ENCODE measurements at regions not wholly inside any gene's neighbourhood (a gene's known extent, or its start where the extent isn't known, plus 50 kb on each side); places are given as distances from the start of the nearest gene placed in this dataset.

DNA sequence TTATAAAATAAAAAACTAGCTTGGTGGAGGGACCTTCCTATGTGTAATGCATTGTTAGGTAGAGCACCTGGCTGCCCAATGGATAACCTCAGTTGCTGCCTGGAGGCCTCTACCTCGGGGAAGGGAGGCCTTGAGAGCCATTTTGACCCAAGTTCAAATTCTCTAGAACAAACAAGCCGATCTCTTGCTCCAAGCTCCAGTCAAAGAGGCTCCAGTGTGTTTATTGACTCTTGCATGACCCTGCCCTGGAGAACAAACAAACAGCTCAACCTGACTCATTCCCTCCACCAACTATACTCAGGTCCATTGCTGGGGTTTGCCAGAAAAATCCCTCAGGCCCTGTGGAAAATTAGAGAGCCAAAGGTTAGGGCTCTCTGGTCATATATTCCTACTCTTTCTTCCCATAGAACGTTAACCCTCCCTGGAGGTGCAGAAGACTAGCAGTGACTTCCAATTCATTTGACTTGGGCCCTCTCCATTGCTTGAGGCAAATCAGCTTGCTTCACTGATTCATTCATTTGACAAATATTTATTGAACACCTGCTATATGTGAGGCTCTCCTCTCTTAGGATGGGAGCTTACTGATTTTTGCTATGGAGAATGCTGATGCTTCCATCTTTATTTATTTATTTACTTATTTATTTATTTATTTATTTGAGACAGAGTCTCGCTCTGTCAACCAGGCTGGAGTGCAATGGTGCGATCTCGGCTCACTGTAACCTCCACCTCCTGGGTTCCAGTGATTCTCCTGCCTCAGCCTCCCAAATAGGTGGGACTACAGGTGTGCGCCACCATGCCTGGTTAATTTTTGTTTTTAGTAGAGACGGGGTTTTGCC is 73.7 kb upstream of the CISTR start (continued):
- TF ChIP-seq MIER2 (CRISPR knock-in tag; IDR thresholded peaks at IDR 0.05) = peak; percentile 72; the same call in 1 of the 2 replicates
- no peak for TF ChIP-seq SUZ12 (IDR thresholded peaks at IDR 0.05; ENCODE audit: low read depth, low read length)
- TF ChIP-seq, protein P1, sequence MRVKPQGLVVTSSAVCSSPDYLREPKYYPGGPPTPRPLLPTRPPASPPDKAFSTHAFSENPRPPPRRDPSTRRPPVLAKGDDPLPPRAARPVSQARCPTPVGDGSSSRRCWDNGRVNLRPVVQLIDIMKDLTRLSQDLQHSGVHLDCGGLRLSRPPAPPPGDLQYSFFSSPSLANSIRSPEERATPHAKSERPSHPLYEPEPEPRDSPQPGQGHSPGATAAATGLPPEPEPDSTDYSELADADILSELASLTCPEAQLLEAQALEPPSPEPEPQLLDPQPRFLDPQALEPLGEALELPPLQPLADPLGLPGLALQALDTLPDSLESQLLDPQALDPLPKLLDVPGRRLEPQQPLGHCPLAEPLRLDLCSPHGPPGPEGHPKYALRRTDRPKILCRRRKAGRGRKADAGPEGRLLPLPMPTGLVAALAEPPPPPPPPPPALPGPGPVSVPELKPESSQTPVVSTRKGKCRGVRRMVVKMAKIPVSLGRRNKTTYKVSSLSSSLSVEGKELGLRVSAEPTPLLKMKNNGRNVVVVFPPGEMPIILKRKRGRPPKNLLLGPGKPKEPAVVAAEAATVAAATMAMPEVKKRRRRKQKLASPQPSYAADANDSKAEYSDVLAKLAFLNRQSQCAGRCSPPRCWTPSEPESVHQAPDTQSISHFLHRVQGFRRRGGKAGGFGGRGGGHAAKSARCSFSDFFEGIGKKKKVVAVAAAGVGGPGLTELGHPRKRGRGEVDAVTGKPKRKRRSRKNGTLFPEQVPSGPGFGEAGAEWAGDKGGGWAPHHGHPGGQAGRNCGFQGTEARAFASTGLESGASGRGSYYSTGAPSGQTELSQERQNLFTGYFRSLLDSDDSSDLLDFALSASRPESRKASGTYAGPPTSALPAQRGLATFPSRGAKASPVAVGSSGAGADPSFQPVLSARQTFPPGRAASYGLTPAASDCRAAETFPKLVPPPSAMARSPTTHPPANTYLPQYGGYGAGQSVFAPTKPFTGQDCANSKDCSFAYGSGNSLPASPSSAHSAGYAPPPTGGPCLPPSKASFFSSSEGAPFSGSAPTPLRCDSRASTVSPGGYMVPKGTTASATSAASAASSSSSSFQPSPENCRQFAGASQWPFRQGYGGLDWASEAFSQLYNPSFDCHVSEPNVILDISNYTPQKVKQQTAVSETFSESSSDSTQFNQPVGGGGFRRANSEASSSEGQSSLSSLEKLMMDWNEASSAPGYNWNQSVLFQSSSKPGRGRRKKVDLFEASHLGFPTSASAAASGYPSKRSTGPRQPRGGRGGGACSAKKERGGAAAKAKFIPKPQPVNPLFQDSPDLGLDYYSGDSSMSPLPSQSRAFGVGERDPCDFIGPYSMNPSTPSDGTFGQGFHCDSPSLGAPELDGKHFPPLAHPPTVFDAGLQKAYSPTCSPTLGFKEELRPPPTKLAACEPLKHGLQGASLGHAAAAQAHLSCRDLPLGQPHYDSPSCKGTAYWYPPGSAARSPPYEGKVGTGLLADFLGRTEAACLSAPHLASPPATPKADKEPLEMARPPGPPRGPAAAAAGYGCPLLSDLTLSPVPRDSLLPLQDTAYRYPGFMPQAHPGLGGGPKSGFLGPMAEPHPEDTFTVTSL (CRISPR knock-in tag; IDR thresholded peaks at IDR 0.05; ENCODE audit: borderline replicate concordance) = peak; percentile 99
- TF ChIP-seq RAD21 (CRISPR knock-in tag; IDR thresholded peaks at IDR 0.05) = peak; percentile 28; the same call in 1 of the 2 replicates
- TF ChIP-seq, protein P2, sequence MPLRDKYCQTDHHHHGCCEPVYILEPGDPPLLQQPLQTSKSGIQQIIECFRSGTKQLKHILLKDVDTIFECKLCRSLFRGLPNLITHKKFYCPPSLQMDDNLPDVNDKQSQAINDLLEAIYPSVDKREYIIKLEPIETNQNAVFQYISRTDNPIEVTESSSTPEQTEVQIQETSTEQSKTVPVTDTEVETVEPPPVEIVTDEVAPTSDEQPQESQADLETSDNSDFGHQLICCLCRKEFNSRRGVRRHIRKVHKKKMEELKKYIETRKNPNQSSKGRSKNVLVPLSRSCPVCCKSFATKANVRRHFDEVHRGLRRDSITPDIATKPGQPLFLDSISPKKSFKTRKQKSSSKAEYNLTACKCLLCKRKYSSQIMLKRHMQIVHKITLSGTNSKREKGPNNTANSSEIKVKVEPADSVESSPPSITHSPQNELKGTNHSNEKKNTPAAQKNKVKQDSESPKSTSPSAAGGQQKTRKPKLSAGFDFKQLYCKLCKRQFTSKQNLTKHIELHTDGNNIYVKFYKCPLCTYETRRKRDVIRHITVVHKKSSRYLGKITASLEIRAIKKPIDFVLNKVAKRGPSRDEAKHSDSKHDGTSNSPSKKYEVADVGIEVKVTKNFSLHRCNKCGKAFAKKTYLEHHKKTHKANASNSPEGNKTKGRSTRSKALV (CRISPR knock-in tag; IDR thresholded peaks at IDR 0.05) = peak; percentile 37; the same call in 1 of the 2 replicates
- no peak for TF ChIP-seq SP1 (IDR thresholded peaks at IDR 0.05)
- TF ChIP-seq SP1 (CRISPR knock-in tag; IDR thresholded peaks at IDR 0.05) = no peak
- TF ChIP-seq PPARG (CRISPR knock-in tag; conservative IDR thresholded peaks at IDR 0.05) = peak; percentile 70
- no peak for TF ChIP-seq ZNF230 (CRISPR knock-in tag; IDR thresholded peaks at IDR 0.05)
- TF ChIP-seq ELF1 (CRISPR knock-in tag; IDR thresholded peaks at IDR 0.05) = 0 out of 2 replicates have a peak, but pooled peaks have one; percentile 33
- peak; percentile 67; the same call in 1 of the 2 replicates for TF ChIP-seq HOXA5 (CRISPR knock-in tag; IDR thresholded peaks at IDR 0.05)
- 0 out of 2 replicates have a peak, but pooled peaks have one; percentile 17 for TF ChIP-seq SP5 (CRISPR knock-in tag; IDR thresholded peaks at IDR 0.05; ENCODE audit: borderline replicate concordance, low read depth)
- TF ChIP-seq ZFP37 (CRISPR knock-in tag; IDR thresholded peaks at IDR 0.05; ENCODE audit: borderline replicate concordance) = 0 out of 2 replicates have a peak, but pooled peaks have one; percentile 43
- no peak for TF ChIP-seq SAFB2 (CRISPR knock-in tag; IDR thresholded peaks at IDR 0.05; ENCODE audit: borderline replicate concordance, low read depth)
- TF ChIP-seq MEF2D (CRISPR knock-in tag; IDR thresholded peaks at IDR 0.05) = peak; percentile 81
- peak; percentile 16; the same call in 1 of the 2 replicates for TF ChIP-seq KDM2A (CRISPR knock-in tag; IDR thresholded peaks at IDR 0.05; ENCODE audit: borderline replicate concordance, low read depth)
- peak; percentile 71; the same call in 1 of the 2 replicates for TF ChIP-seq ZFX (CRISPR knock-in tag; IDR thresholded peaks at IDR 0.05; ENCODE audit: low read depth)
- TF ChIP-seq, protein P3, sequence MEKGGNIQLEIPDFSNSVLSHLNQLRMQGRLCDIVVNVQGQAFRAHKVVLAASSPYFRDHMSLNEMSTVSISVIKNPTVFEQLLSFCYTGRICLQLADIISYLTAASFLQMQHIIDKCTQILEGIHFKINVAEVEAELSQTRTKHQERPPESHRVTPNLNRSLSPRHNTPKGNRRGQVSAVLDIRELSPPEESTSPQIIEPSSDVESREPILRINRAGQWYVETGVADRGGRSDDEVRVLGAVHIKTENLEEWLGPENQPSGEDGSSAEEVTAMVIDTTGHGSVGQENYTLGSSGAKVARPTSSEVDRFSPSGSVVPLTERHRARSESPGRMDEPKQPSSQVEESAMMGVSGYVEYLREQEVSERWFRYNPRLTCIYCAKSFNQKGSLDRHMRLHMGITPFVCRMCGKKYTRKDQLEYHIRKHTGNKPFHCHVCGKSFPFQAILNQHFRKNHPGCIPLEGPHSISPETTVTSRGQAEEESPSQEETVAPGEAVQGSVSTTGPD (CRISPR knock-in tag; IDR thresholded peaks at IDR 0.05) = peak; percentile 43; the same call in 1 of the 2 replicates
- TF ChIP-seq ZSCAN9 (CRISPR knock-in tag; IDR thresholded peaks at IDR 0.05; ENCODE audit: borderline replicate concordance) = peak; percentile 56; the same call in 1 of the 2 replicates

Measured in HepG2 (cell line).